HG03135 (cell line): ENCODE measurements at regions not wholly inside any gene's neighbourhood (a gene's known extent, or its start where the extent isn't known, plus 50 kb on each side); places are given as distances from the start of the nearest gene placed in this dataset.

ENCODE experiments used
- ATAC-seq: cut with Tn5 transposase; IDR thresholded peaks from one replicate; pipeline ENCODE4 v1.9.1; 2021; ENCODE audit warnings: mild to moderate bottlenecking, moderate library complexity; ENCODE audit not compliant: unreplicated experiment

GRCh38 chr2:12331698-12332097 lies 385.0 kb upstream of the TRIB2 start:
- ATAC-seq = no peak

- no peak for ATAC-seq
Observed at GRCh38 chr2:12333293-12333692, 383.4 kb upstream of the TRIB2 start.

- ATAC-seq = no peak
Observed at GRCh38 chr2:12334412-12334966, 382.2 kb upstream of the TRIB2 start.

GRCh38 chr2:12335131-12335530 lies 381.6 kb upstream of the TRIB2 start:
- no peak for ATAC-seq

- no peak for ATAC-seq
Observed at GRCh38 chr2:12335995-12336394, 380.7 kb upstream of the TRIB2 start.

- no peak for ATAC-seq
Observed at GRCh38 chr2:12338946-12339697, 377.6 kb upstream of the TRIB2 start.

- ATAC-seq = no peak
Observed at GRCh38 chr2:12340164-12340563, 376.6 kb upstream of the TRIB2 start.

GRCh38 chr2:12341215-12341614 lies 375.5 kb upstream of the TRIB2 start:
- no peak for ATAC-seq

GRCh38 chr2:12341920-12342319 lies 374.8 kb upstream of the TRIB2 start:
- no peak for ATAC-seq

- ATAC-seq = no peak
Observed at GRCh38 chr2:12343141-12343540, 373.6 kb upstream of the TRIB2 start.

- ATAC-seq = no peak
Observed at GRCh38 chr2:12347066-12347493, 369.7 kb upstream of the TRIB2 start.

- ATAC-seq = no peak
Observed at GRCh38 chr2:12348216-12348615, 368.5 kb upstream of the TRIB2 start.

- no peak for ATAC-seq
Observed at GRCh38 chr2:12350821-12351220, 365.9 kb upstream of the TRIB2 start.

- ATAC-seq = no peak
Observed at GRCh38 chr2:12352889-12353288, 363.8 kb upstream of the TRIB2 start.

- ATAC-seq = no peak
Observed at GRCh38 chr2:12361506-12361905, 355.2 kb upstream of the TRIB2 start.

GRCh38 chr2:12363138-12363537 lies 353.6 kb upstream of the TRIB2 start:
- ATAC-seq = no peak

GRCh38 chr2:12363569-12363968 lies 353.2 kb upstream of the TRIB2 start:
- no peak for ATAC-seq

- ATAC-seq = no peak
Observed at GRCh38 chr2:12369566-12369965, 347.2 kb upstream of the TRIB2 start.

- ATAC-seq = no peak
Observed at GRCh38 chr2:12376025-12376424, 340.7 kb upstream of the TRIB2 start.

GRCh38 chr2:12379143-12379542 lies 337.6 kb upstream of the TRIB2 start:
- no peak for ATAC-seq

- no peak for ATAC-seq
Observed at GRCh38 chr2:12381543-12382325, 335.0 kb upstream of the TRIB2 start.

GRCh38 chr2:12382366-12382765 lies 334.4 kb upstream of the TRIB2 start:
- ATAC-seq = no peak
